Gastrocnemius medialis (tissue), 4 donors: ENCODE measurements at regions not wholly inside any gene's neighbourhood (a gene's known extent, or its start where the extent isn't known, plus 50 kb on each side); places are given as distances from the start of the nearest gene placed in this dataset.

Experiments
- ATAC-seq, 2 donors: fragments of 150-250 bp; one replicate each; pipeline ENCODE4 v1.9.1; 2016
- DNase-seq, 2 donors: peaks; one replicate each; pipeline ENCODE4 v3.0.0-alpha.2; 2019
- H3K27ac ChIP-seq, 4 donors: fragments of 200-600 bp; sonication (generic); 1 replicate in 1 of 4; 2 replicates in 3 of 4; pipeline ENCODE4 v1.5.1; 2016 to 2018; ENCODE audit warnings: mild to moderate bottlenecking in 2 of 4, moderate library complexity in 1 of 4
- H3K27me3 ChIP-seq, 3 donors: fragments of 200-600 bp; sonication (generic) in 2 of 3; 1 replicate in 1 of 3; 2 replicates in 2 of 3; pipeline versions ENCODE4 v1.5.1 to v1.6.0; 2016 to 2019; ENCODE audit warnings: mild to moderate bottlenecking in 1 of 3, moderate library complexity in 1 of 3
- H3K36me3 ChIP-seq, 2 donors: fragments of 200-600 bp; sonication (generic) in 1 of 2; one replicate each; pipeline ENCODE4 v1.5.1; 2017 to 2018
- H3K4me1 ChIP-seq, 2 donors: fragments of 200-600 bp; sonication (generic) in 1 of 2; one replicate each; pipeline ENCODE4 v1.5.1; 2016 to 2017; ENCODE audit warnings: mild to moderate bottlenecking in 2 of 2
- H3K4me3 ChIP-seq, 4 donors: fragments of 200-600 bp; sonication (generic) in 3 of 4; 1 replicate in 1 of 4; 2 replicates in 3 of 4; pipeline ENCODE4 v1.5.1; 2016 to 2019; ENCODE audit warnings: mild to moderate bottlenecking in 2 of 4
- H3K9me3 ChIP-seq, 3 donors: fragments of 200-600 bp; sonication (generic) in 2 of 3; 1 replicate in 1 of 3; 2 replicates in 2 of 3; pipeline ENCODE4 v1.5.1; 2016 to 2019
- POLR2A ChIP-seq, 2 donors: fragments of 450-650 bp; IDR thresholded peaks; one replicate each; pipeline ENCODE4 v1.6.1; 2017; ENCODE audit warnings: antibody characterized with exemption in 2 of 2, mild to moderate bottlenecking in 2 of 2, moderate library complexity in 2 of 2
- in situ Hi-C, 4 donors: fragments of 200-750 bp; cut with MboI; loops; one replicate each; pipeline versions ENCODE4 v1.15.0 to v1.8.0; 2017; ENCODE audit warnings: low sequenced_read_pairs in 4 of 4
- intact Hi-C: fragments of 100-400 bp; cut with DNase I; formaldehyde crosslinking; loops from one replicate; pipeline ENCODE4 v1.15.1; 2023; ENCODE audit warnings: low total_unique reads
- TF ChIP-seq, protein P1 (sequence below), 5 experiments: fragments of 450-650 bp in 3 of 5; fragments of 200-600 bp in 2 of 5; sonication (generic) in 2 of 5; IDR thresholded peaks in 4 of 5; conservative IDR thresholded peaks in 1 of 5; 1 replicate in 4 of 5; 2 replicates in 1 of 5; pipeline ENCODE4 v1.5.1; 2016 to 2019; ENCODE audit warnings: antibody characterized with exemption in 5 of 5, mild to moderate bottlenecking in 3 of 5, moderate library complexity in 3 of 5

DNA sequence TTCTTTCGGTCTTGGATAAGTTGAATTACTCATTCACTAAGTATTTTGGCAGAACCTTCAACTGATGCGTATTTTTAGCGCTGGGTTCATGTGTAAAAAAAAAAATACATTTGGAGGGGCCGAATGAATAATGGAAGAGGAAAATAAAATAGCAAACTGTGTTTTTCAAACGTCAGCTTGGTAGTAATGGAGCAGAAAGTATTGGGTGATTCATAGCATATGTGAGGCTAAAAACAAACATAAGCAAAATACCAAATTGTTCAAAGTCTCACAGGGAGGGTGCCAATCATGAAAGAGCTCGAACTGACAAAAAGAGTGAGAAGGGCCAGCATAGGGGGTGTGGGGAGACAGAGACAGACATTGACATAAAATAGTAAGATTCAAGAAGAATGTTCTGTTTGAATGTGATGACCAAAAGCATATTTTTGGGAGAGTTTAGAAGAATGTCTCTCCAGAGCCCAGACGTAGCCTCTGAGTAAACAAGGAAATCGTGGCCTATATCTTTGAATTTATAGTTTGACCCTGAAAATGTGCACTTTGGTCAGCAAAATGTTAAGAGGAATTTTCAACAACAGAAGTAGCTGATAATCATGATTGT is 174.9 kb upstream of the HMHB1 start:
- intact Hi-C loops (no loop called here), in situ Hi-C loops (no loop called here)
- H3K36me3 ChIP-seq: no peaks in the 10 kb centered on the region
- DNase-seq (no peak), ATAC-seq (no peak)
- H3K9me3 ChIP-seq: no peaks in the 10 kb centered on the region
- no peaks in the 10 kb centered on the region for H3K27me3 ChIP-seq
- no peaks in the 10 kb centered on the region for H3K4me1 ChIP-seq
- H3K4me3 ChIP-seq: no peak overlapping the region
- peak overlapping the region in 1 of 4 donors; percentile 4 for H3K27ac ChIP-seq
- TF ChIP-seq, protein P1, sequence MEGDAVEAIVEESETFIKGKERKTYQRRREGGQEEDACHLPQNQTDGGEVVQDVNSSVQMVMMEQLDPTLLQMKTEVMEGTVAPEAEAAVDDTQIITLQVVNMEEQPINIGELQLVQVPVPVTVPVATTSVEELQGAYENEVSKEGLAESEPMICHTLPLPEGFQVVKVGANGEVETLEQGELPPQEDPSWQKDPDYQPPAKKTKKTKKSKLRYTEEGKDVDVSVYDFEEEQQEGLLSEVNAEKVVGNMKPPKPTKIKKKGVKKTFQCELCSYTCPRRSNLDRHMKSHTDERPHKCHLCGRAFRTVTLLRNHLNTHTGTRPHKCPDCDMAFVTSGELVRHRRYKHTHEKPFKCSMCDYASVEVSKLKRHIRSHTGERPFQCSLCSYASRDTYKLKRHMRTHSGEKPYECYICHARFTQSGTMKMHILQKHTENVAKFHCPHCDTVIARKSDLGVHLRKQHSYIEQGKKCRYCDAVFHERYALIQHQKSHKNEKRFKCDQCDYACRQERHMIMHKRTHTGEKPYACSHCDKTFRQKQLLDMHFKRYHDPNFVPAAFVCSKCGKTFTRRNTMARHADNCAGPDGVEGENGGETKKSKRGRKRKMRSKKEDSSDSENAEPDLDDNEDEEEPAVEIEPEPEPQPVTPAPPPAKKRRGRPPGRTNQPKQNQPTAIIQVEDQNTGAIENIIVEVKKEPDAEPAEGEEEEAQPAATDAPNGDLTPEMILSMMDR (IDR thresholded peaks at IDR 0.05 in 4 of 5, conservative IDR thresholded peaks at IDR 0.05 in 1 of 5): no peak
- TF ChIP-seq POLR2A (IDR thresholded peaks at IDR 0.05): no peak

DNA sequence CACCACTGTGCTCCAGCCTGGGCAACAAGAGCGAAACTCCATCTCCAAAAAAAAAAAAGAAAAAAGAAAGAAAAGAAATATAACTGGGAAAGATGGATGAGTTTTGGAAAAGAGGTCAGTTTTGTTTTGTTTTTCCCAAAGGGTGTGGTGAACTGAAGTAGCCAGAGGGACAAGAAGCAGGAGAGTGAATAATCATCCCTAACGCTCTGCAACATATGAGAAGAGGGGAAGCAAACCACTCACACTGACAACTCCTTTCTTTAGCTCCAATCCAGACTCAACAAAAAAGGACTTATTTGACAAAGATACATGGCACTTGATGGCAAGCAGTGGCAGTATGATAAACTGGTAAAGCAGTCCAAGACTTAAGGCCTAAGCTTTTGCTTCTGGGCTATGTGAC is 176.1 kb upstream of the HMHB1 start:
- in situ Hi-C loops: no loop called here
- no peak for DNase-seq
- H3K27ac ChIP-seq: no peak overlapping the region
- intact Hi-C loops: no loop called here
- H3K4me3 ChIP-seq: no peak overlapping the region
- no peaks in the 10 kb centered on the region for H3K27me3 ChIP-seq
- H3K36me3 ChIP-seq: no peaks in the 10 kb centered on the region
- H3K4me1 ChIP-seq: no peaks in the 10 kb centered on the region
- H3K9me3 ChIP-seq: no peaks in the 10 kb centered on the region
- no peak for ATAC-seq
- no peak for TF ChIP-seq POLR2A (IDR thresholded peaks at IDR 0.05)
- TF ChIP-seq, protein P1 (IDR thresholded peaks at IDR 0.05 in 4 of 5, conservative IDR thresholded peaks at IDR 0.05 in 1 of 5): no peak

DNA sequence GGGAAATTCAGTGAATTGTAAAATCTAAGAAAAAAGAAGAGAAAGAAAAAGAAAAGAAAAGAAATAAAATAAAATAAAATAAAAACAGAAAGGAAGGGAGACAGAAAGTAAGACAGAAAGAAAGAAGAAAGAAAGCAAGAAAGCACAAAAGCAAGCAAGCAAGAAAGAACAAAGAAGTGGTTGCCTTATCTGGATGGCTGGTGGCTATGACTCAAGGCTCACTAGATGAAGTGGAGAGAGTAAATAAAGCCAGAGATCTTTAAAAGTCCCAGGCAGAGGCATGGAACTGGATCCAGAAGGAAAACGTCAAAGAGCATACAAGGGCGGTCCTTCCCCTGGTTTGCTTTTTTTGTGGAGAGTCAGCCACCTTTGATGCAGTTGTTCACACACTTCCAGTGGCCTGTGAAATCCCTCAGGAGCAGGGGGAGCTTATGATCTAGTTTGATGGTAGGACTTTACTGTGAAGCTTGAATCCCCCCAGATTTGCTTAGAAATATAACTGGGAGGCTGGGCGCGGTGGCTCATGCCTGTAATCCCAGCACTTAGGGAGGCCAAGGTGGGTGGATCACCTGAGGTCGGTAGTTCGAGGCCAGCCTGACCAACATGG is 176.7 kb upstream of the HMHB1 start:
- H3K4me3 ChIP-seq: no peak overlapping the region
- no peak for ATAC-seq
- in situ Hi-C loops: no loop called here
- intact Hi-C loops: no loop called here
- H3K4me1 ChIP-seq: no peaks in the 10 kb centered on the region
- DNase-seq: no peak
- no peak overlapping the region for H3K27ac ChIP-seq
- H3K36me3 ChIP-seq: no peaks in the 10 kb centered on the region
- H3K27me3 ChIP-seq: no peaks in the 10 kb centered on the region
- TF ChIP-seq, protein P1 (IDR thresholded peaks at IDR 0.05 in 4 of 5, conservative IDR thresholded peaks at IDR 0.05 in 1 of 5): no peak
- no peak for TF ChIP-seq POLR2A (IDR thresholded peaks at IDR 0.05)
- H3K9me3 ChIP-seq: no peaks in the 10 kb centered on the region

DNA sequence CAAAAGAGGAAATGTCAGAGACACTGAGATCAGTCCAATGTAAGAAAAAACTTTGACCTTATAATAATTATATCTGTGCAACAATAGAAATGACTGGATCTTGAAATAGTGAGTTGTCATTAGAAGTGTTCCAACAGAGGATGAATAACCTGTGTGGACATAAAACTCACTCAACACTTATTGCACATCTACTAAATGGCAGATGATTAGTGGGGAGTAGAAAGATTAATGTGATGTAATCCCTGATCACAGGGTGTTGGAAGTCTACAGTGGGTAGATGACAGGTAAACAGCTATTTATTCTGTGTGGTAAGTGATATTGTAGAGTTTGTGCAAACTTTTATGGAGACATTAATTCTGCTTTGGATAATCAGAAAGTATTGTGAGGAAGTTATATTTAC is 177.3 kb upstream of the HMHB1 start:
- H3K27ac ChIP-seq: no peak overlapping the region
- ATAC-seq: no peak
- DNase-seq: no peak
- no peaks in the 10 kb centered on the region for H3K36me3 ChIP-seq
- in situ Hi-C loops (no loop called here), intact Hi-C loops (no loop called here)
- H3K27me3 ChIP-seq: no peaks in the 10 kb centered on the region
- no peak overlapping the region for H3K4me3 ChIP-seq
- H3K4me1 ChIP-seq: no peaks in the 10 kb centered on the region
- H3K9me3 ChIP-seq: no peaks in the 10 kb centered on the region
- no peak for TF ChIP-seq POLR2A (IDR thresholded peaks at IDR 0.05)
- TF ChIP-seq, protein P1 (IDR thresholded peaks at IDR 0.05 in 4 of 5, conservative IDR thresholded peaks at IDR 0.05 in 1 of 5): no peak
